ENCODE measurements at regions not wholly inside any gene's neighbourhood (a gene's known extent, or its start where the extent isn't known, plus 50 kb on each side); places are given as distances from the start of the nearest gene placed in this dataset.
A peak's percentile ranks its signal among the peaks of the same experiment; 100 is the strongest.

DNA sequence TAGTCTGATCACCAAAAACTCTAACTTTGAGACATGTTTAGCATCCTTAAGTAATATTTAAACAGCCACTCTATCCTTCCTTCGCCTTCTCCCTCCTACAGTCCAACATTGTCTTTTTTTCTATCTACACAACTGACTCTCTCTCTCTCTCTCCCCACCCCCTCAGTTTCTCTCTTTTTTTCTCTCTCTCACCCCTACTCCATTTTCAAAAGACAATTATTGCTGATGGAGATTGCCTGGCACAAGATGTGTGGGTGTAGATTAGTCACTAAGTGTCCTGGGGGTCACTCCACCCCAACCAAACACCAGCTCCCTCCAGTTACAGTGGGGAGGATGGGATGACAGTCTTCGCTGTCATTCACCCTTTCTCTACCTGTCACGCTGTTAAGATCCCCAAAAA lies 94.5 kb upstream of the NFIA start:
- DNase-seq (ENCODE audit: low read depth in 4 of 4, low spot score in 3 of 4), result no peak

DNA sequence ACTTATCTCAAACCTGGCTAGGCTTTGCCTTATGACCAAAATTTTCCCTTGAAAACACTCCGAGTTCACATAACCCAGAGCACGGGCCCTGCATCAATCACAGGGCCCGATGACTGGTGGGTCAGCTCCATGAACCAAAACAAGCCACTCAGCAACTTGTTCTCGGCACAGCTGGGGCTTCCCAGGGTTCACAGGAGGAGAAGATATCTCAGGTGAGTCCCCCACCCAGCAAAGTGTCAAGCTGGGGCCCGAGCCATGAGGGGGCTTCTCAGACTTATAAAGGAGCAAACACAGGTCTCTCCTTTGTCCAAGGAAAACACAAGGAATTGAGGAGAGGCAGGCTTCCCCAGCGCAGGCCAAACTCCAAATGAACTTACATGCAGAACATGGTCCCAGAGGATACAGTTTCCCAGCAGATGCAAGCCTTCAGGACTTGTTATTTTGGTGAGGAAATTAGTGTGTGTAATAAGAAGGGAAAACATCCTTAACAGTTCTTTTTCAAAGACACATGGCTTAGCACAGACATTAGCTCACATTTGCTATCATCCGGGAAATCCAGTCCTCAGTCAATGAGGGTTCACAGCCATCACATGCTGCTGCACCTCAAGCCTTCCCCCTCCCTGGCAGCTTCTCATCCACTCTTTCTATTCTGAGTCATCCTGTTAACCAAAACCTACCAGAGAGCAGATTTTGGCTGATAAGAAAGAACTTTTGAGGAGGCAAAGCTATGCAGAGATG lies 98.1 kb upstream of the NFIA start:
- peak; percentile 59 to 76 (median 70) for DNase-seq (ENCODE audit: low read depth in 4 of 4, low spot score in 3 of 4)

DNA sequence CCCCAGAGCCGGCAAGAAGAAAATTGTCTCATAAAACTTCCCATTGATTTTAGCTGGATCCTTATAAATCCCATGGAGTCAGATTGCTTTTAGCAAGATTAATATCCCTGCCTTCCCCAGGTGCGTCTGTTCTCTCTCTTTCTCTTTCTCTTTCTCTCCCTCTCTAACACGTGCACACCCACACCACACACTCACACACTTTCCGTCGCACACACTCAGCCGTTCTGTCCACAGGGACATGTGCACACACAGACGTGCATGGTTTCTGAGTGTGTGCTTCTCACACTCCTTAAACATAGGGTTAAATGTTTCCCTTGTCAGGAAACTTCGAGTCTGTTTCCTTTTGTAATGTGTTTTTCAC lies 98.7 kb upstream of the NFIA start:
- DNase-seq (ENCODE audit: low read depth in 4 of 4, low spot score in 3 of 4), result no peak

DNA sequence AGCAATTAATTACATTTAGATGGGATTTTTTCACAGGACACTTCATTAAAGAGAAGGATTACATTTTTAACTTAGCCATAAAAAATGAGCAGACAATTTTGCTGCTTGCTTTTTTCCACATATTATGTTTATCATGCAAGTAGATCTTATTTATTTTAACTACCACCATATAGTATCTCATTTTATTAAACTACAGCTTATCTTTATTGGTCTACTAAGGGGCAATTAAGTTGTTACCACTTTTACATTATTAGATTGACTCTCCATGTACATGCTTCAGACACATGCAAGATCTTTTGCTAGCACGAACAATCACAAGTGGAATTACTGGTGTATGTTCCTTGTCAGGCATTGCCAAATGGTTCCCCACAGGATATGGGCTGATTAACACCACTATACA lies 99.8 kb upstream of the NFIA start:
- no peak for DNase-seq (ENCODE audit: low read depth in 4 of 4, low spot score in 3 of 4)

DNA sequence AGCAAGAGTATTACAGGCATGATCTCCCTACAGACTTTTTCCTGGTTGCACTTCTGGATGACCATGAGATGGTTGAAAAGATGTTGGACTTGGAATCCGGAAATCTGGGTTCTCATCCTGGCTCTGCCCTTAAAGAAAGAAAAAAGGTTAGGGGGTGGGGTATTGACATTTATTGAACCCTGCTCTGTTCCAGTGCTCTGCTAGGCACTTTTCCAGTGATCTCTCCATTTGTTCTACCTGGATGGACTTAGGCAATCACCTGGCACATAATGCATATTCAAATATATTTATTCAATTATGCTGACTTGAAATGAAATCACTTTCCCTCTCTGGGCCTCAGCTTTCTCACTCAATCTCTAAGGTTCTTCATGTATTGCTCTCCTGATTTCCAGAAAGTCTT lies 101.0 kb upstream of the NFIA start:
- no peak for DNase-seq (ENCODE audit: low read depth in 4 of 4, low spot score in 3 of 4)

DNA sequence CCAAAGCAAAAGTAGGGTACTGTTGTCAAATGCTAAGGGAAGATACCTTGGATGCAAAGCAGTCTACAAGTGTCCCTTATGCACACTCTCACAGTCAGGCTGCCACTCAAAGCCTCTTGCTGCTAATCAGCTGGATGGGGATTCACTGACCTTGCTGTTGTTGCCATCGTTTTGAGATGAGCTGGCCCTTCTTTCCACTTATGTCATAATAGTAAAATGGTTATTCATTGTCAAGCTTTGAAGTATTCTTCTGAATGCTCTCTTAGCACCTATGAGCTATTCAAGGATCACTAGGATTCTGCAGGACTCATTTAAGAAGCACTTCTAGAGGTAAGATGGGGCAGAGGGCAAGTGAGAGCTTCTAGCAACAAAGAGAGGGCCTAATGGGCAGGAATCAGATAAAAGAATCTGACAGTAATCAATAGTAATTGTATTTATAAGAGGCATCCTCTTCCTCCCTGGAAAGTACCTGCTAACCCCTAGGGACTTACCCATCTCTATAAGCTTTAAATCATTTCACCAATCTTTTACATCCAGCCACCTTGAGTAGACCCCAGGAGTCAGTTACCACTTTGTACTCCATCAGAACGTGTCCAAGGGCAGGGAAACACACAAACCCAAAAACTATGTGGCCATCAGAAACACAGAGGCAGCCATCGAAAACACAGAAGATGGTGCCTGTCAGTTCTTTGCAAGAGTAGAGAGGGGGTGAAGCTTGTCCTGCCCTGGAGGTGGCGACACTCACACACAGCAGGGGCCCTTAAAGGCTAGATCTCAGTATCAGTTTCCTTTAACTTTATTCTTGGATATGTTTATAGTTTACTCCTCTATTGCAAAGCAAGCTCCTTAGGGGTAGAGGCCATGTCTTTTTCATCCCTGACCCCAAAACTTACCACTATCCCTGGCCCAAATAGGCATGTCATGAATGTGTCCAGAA lies 103.7 kb upstream of the NFIA start:
- no peak for DNase-seq (ENCODE audit: low read depth in 4 of 4, low spot score in 3 of 4)

DNA sequence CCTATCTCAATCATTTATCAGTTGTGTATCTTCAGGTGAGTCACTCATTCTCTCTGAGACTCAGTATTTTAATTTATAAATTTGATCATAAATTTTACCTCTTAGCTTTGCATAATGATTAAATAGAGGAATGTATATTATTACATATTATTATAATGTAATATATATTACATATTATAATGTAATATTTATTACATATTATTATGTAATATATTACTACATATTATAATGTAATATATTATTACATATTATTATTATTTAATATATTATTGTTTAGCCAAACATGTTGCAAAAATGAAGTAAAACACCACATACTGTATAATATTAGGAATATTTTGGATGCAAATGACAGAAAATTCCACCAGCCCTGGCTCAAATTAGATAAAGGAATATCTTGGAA lies 104.7 kb upstream of the NFIA start:
- no peak for DNase-seq (ENCODE audit: low read depth in 4 of 4, low spot score in 3 of 4)

DNA sequence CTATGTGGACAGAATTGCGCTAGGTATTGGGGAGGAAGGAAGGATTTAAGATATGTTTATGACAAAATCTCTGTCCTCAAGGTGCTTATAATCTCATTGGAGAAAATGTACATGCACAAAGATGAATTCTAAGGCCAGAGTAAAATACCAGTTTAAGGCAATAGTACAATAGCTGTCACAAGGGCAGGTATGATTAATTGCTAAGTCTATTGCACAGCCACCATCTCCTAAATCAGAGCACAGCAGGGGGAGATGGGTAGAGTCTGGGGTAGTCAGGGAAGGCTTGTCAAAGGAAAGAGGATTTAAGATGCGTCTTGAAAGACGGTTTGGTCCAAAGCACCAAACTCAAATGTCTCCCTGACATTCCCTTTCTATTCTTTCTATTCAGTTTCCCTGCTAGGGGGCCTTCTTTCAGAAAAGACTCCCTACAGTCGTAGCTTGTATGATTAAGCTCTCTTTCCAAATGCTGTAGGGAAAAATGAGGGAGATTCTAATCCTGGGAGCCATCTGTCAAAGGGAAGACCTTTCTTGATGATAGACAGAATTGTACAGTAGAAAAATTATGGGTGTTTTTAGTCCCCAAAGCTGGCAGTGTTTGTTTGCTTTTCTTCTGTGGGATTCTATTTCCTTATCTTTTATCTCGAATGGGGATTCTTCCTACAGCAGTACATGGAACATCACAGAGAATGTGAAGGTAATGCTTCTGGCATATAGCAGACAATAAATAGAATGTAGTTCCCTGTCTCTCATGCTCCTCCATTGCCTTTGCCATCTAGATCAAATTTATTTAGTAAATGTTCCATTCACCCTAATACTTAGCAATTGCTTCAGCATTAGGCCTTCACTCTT lies 107.6 kb upstream of the NFIA start:
- no peak for DNase-seq (ENCODE audit: low read depth in 4 of 4, low spot score in 3 of 4)

DNA sequence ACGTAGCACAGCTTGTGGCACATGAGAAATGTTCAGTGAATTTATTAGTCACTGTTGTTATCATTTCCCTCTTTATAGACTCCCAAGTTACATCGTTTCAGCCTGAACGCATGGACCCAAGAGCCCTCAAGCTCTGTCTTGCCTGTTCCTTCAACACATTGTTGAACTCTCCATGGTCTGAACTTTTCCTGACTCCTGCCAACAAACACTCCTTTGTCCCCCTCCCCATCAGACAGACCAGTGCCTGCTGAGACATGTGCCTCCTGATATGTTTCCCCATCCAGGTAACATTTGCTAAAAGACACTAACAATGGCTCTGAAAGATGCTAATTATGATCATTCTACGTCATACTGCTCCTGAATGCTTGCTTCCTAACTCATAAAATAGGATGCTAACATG lies 108.7 kb upstream of the NFIA start:
- no peak for DNase-seq (ENCODE audit: low read depth in 4 of 4, low spot score in 3 of 4)

DNA sequence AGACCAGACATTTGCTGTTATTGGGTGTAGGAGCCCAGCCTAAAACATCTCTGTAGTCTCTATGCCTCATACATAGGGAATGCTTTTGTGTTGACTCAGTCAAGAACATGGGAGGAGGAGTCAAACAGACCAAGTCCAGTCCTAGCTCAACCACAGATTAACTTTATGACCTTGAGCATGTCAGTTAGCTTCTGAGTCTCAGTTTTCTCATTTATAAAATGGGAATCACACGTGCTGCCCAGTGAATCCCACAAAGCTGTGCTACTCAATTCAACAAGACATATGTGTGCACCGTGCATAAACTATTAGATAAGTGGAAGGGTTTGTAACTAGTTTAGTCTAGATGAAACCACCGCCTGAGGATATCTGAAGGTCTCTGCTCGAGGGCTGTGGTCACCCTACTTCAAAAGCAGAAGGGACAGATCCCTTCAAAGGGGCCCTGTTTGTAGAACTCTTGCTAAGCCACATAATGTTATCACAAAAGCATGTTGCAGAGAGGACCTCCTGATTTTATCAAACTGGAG lies 109.5 kb upstream of the NFIA start:
- no peak for DNase-seq (ENCODE audit: low read depth in 4 of 4, low spot score in 3 of 4)

DNA sequence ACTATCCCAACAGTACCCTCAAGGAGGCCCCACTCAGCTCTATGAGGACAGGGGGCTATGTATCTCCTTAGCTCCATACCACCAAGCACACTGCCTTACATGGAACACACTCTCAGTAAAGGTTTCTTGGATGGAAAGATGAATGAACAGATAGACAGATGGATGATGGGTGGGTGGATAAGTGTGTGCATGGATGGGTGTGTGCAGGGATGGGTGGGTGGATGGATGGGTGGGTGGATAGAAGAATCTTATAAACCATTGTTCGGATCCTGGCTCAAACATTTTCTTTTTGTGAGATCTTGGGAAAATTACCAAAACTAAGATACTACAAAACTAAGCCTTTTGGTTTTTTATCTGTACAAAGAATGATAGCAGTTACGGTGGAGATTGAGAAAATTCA lies 111.0 kb upstream of the NFIA start:
- DNase-seq (ENCODE audit: low read depth in 4 of 4, low spot score in 3 of 4), result no peak

DNA sequence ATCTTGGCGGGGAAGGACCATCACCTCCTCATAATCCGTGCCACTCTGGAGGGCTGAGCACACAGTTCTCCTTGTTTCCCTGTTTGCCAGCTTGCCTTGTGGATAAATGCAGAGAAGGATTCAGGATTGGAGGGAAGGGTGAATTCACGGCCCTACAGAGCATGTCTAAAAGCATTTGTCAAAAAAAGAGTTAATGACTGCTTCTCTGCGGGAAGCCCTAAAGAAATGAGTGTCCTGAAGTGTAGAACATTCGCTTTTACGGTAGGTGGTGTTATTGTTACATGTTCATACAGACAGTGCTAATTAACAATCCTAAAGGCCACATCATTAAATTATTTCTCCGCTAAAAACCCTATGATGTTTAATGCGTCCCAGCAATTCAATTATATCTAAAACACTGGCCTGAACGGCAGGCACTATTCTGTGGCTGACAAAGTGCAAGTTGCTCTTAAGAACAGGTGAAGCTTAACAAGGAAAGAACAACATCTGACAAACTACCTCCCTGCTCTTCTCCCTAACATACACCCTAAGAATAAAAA lies 112.3 kb upstream of the NFIA start:
- DNase-seq (ENCODE audit: low read depth in 4 of 4, low spot score in 3 of 4), result no peak

DNA sequence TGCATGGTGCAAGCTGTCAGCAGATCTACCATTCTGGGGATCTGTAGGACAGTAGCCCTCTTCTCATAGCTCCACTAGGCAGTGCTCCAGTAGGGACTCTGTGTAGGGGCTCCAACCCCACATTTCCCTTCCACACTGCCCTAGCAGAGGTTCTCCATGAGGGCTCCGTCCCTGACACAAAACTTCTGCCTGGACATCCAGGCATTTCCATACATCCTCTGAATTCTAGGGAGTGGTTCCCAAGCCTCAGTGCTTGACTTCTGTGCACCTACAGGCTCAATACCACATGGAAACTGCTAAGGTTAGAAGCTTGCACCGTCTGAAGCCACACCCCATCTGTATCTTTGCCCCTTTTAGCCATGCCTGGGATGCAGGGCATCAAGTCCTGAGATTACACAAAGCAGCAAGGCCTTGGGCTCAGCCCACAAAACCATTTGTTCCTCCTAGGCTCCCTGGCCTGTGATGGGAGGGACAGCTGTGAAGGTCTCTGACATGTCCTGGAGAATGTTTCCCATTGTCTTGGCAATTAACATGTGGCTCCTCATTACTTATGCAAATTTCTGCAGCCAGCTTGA lies 117.0 kb upstream of the NFIA start:
- DNase-seq (ENCODE audit: low read depth in 4 of 4, low spot score in 3 of 4), result no peak

DNA sequence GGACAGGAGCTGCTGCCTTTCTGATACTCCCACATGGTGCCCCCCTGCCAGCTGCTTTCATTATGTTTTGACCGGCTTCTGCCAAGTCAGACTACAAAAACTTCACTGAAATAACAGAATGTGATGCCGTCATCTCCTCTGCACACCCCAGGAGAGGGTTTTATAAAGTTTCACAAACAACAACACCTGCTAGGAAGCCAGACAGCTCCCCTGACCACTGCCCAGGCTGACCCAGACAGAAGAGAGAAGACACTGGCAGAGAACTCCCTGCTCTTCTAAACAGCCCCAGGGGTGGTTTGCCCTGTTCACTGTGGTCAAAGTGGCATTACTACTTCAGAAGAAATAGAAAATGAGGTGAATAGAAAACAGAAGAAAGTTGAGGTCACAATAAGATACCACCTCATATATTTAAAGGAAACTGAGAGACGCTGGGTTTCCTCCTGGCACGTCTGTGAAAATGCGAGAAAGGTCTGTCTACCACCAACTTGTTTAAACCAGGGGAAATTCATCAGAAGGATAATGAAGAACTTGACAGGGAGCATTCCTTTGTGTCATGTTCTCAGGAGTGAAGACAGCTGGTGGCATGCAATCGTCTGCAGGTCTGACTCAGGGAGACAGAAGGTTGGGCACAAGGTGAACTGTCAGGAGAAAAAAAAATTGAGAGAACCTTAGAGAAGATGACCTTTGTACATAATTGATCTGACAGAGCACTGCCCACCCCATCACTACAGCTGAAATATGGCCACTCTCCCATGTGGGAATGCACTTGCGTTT lies 119.0 kb upstream of the NFIA start:
- DNase-seq (ENCODE audit: low read depth in 4 of 4, low spot score in 3 of 4), result no peak

DNA sequence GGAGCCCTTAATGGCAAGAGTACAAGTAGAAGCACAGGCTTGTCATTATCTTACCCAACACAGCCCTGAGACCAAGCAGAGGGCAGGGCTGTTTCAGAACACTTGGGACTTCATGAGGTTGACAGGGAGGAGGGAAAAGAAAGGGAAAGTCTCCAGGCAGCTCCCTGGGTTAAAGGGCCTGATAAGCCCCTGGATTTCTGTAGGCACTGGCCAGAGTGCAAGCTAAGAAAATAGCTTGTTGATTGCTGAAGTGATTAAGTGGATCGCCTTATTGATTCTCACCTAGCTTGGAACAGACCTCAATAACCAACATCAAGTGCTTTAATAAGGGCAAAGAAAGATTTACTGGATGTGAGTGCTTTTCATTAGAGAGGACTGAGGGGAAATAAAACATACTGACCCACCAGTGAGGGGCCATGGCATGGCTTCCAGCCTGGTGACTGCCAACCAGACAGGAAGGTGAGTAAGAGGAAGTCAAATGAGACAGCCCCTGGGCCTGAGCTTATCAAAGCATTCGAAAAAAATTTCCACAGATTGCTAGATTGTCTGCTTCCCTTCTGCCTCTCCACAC lies 121.4 kb upstream of the NFIA start:
- DNase-seq (ENCODE audit: low read depth in 4 of 4, low spot score in 3 of 4), result no peak

DNA sequence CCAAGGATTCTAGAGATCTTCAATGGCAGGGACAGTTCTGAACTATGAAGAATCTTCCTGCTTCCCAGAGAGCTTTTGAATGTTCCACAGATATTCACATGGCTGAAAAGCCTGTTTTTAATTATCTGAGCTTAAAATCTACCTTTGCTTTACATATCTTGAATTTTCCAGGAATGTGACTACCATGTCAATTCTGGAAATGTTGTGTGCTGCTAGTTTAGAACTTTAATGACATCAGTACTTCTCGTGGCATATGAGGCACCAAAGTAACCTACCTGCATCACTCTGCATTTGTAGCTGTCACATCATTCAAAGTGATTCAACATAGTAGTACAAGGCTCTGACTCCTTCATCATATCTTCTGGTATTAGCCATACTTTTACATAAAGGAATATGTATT lies 122.7 kb upstream of the NFIA start:
- DNase-seq (ENCODE audit: low read depth in 4 of 4, low spot score in 3 of 4), result no peak

DNA sequence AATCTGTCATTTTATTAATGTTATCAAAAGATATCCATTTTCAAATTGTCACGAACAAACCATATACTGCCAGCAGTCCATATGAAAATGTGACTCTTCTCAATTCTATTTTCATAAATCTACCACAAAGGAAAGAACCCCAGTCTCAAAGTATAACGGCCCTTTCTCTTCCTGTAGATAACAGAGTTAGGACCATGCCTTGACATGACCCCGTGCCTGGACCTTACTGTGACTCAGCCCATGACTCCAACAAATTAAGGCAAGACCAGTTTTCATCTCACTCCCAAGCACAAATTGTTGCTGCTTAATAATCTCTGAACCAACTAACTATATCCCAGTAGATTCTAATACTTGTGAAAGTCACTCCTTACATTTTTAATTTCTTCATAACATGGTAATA lies 124.4 kb upstream of the NFIA start:
- no peak for DNase-seq (ENCODE audit: low read depth in 4 of 4, low spot score in 3 of 4)

DNA sequence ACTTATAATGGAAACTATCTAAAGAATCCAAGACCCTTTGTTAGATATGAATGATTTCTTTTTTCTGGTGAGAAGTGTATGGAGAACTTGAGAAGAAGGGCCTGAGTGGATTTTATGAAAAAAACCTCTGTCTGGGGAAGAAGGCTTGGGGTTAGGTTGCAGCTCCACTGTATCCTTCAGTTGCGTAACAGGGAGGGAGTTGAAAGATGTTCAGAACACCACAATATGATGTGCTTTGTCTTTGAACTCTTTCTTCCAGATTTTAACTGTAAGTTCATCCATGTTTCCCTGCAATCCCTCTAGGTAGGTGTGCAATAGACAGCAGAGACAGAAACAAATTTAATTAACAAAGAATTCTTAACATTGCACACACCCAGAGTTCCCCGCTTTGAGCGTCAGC lies 125.8 kb upstream of the NFIA start:
- DNase-seq (ENCODE audit: low read depth in 4 of 4, low spot score in 3 of 4), result no peak

DNA sequence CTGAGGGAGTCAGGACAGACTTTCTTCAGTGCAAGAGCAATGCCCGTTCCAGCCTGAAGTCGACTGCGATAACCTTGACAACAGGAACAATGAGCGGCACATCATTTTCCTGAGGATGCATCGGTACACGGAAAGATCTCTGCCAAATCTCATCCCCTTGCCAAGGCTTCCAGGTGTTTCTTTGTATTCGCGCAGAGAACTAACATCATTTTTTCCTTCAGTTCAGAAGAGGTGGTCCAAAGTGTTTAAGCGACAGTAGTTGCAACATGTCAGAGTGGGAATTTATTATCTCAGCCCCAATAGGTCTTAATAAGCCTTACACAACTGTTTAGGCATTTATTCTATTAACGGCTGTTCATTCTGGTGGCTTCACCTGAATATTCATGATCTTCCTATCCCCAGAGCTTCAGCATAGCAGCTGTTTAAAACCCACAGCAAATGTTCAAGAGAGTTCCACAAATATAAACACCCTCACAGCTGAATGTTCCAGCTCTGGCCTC lies 129.7 kb upstream of the NFIA start:
- DNase-seq (ENCODE audit: low read depth in 4 of 4, low spot score in 3 of 4), result no peak

All from left renal pelvis (tissue), 4 donors.